ENCODE measurements at regions not wholly inside any gene's neighbourhood (a gene's known extent, or its start where the extent isn't known, plus 50 kb on each side); places are given as distances from the start of the nearest gene placed in this dataset.

DNA sequence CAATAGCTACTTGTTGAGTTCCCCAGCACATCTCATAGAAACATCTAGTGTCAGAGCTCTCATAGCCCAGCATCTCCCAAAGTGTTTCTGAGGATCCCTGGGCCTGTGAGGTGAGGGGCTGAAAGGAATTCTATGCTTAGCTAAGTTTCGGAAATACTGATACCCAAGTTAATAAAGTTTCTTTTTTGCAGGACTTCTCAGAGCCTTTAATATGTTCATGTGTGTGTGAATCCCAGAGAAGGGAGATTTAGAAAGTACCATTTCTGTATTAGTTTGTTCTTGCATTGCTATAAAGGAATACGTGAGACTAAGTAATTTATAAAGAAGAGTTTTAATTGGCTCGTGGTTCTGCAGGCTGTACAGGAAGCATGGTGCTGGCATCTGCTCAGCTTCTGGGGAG is 211.2 kb downstream of the TSN start:
- no peak for DNase-seq (ENCODE audit: low spot score)

DNA sequence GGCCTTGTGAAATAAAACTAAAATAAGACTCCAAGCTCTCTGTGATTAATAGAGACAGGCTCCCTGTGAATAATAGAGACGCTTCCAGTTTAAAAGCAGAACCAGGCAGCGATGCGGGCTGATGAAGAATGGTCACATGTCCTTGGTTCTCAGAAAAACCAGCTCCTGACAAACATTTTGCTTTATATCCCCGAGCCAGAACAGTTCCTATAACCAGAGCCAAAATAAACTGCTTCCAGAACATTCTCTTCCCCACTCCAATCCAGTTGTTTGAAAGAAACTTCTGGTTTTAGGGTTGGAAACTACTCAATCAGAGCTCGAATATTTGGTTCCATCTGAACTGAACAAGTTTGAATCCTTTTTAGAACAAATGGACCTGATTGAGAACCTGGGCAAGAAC is 213.7 kb downstream of the TSN start:
- DNase-seq (ENCODE audit: low spot score), result no peak

DNA sequence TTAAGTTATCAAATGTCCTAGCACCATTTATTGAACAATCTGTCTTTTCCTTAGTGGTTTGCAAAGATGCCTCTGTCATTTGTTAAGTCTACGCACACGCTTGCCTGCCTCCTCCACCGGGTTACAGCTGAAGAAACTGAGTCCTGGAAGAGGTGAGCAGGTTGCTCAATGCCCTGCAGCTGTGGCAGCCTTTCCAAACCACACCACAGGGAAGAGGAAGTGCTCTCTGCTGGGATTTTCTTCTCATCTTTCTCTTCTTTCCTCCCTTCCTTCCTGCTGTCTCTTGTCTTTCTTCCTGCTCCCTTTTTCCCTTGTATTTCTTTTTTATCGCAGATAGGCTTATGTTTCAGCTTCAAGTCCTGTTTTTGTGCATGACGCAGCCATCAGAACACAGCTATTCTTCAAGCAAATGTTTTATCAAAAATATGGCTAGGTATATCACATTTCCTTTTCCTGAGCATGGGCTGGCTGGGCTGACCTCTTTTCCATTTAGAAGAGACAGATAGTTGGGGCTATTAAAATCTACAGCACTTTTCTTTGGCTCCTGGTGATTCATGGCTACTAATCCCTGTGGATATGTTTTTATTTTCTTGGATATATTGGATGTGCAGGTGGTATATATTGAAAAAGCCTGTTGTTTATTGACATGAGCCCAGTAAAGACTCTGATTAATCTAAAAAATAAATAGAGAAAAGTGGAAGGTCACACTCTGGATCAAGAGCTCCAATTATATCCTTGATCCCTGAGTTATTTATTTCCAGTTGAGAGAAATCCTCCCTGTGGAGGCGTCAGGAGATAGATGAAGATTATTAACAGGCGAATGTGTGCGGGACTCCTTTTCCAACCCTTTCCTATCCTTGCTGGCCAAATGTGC is 214.6 kb downstream of the TSN start:
- no peak for DNase-seq (ENCODE audit: low spot score)

DNA sequence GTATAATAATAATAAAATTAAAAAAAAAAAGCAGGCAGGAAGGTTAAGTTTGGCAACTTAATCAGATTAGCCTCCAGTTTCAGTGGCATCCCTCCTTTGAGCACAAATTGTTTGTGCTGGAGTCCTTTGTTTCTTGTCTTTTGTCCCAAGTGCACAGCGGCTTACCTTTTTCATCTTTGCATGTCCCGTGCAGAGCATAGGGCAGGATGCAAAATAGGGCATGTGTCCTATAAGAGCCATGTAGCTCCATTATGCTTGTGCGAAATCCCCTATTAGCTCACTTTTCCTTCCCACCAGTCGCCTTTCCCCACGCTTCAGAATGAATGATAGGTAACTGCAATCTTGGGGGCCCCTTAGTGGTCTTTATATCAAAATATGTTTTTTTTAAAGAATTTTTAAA is 216.8 kb downstream of the TSN start:
- DNase-seq (ENCODE audit: low spot score), result no peak

DNA sequence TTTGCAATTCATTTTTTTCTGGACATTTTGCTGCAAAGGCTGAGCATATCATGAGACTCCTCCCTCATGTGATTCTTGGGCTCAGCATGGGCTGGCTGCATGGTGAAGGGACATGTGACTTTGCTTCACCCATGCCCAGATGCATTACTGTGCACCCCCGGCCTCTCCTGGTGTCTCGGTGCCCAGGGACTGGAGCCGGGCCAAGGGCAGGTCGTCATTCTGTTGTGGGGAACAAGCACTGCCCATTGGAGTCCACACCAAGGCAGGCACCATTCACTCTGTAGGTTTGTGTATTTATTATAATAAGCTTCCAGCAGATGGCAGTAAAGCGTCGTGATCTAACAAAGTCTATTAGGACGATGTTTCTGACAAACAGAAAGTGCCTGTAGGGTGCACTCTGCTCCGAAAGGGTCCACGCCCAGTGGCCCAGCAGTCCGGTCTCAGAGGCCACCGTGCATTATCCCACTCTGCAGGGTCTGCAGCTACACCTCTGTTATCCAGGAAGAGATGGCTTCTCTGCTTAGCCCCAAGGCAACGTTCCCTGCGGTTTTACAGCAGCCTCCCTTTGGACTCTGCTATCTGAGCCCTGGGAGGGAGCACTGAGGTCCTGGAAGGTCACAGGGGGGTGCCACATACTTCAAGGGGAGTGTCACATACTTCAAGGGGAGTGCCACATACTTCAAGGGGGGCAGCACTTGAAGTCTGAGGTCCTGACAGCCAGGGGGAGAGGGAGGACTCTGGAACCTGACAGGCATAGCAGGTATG is 219.6 kb downstream of the TSN start:
- peak; percentile 85 for DNase-seq (ENCODE audit: low spot score)

DNA sequence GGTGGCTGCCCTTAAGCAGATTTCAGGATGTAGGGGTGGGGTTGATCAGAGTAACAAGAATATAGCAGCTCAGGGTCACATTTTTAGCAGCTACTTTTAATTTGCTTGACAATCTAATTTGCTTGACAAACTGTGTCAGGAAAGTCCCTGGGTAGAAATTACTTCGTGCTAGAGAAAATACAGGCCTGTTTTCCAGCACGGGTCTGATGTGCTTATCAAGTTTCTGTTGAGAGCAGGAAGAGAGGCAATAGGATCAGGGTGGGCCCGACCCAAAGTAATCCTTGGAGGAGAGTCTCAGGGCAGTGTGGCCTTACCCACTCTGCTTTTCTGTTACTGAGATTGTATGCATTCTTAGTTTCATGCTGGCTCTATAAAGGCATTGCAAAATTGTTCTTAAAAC is 221.5 kb downstream of the TSN start:
- no peak for DNase-seq (ENCODE audit: low spot score)

DNA sequence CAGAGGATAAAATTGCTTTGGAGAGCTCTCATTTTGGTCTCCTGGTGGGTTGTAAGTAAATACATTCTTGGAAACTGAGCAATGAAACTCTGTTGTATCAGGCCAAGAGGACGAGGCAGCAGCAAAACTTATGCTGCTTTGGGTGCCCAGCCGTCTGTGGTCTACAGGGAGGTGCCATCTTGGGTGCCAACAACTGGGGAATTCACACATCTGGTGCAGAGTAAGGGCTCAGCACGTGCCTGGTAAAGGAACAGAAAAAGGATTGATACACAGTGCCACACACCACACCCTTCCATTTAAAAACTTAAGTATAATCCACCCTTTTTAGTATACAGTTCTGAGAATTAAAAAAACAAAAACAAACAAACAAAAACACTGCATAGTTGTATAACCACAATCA is 221.9 kb downstream of the TSN start:
- no peak for DNase-seq (ENCODE audit: low spot score)

DNA sequence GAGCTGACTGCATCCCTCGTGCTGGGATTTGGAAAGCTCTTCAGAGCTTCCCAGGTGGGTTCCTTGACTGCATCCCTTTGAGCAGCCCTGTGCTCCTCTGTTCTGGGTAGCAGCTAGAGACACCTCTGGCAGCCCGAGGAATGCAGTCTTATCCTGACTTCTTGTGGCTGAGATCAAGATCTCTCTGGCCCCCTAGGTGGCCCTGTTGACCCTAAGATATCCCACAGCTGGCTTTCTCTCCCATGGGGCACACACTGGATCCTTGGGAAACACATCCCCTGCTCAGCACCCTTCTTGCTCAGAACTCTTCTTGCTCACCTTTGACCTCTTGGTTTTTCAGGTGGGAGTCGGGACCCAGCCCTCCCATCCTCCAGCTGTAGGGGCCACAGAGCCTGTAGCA is 237.2 kb downstream of the TSN start:
- DNase-seq (ENCODE audit: low spot score), result no peak

DNA sequence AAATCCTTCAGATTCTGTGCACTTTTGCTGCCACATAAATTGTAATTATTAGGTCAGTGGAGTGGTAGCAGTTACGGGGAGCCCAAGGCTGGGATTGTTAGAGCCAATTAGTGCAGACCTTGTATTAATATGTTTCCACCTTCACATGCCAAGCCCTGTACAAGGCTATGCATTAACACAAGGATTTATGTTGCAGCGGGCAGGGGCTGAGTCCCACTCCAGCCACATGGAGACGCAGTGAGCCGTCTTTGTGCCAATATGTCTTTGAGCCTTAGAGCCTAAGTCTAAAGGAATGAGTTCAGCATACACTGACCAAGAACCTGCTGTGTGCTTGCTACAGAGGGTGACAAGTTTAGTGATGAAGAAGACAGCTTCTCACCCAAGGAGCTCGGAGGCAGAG is 238.2 kb downstream of the TSN start:
- DNase-seq (ENCODE audit: low spot score), result no peak

DNA sequence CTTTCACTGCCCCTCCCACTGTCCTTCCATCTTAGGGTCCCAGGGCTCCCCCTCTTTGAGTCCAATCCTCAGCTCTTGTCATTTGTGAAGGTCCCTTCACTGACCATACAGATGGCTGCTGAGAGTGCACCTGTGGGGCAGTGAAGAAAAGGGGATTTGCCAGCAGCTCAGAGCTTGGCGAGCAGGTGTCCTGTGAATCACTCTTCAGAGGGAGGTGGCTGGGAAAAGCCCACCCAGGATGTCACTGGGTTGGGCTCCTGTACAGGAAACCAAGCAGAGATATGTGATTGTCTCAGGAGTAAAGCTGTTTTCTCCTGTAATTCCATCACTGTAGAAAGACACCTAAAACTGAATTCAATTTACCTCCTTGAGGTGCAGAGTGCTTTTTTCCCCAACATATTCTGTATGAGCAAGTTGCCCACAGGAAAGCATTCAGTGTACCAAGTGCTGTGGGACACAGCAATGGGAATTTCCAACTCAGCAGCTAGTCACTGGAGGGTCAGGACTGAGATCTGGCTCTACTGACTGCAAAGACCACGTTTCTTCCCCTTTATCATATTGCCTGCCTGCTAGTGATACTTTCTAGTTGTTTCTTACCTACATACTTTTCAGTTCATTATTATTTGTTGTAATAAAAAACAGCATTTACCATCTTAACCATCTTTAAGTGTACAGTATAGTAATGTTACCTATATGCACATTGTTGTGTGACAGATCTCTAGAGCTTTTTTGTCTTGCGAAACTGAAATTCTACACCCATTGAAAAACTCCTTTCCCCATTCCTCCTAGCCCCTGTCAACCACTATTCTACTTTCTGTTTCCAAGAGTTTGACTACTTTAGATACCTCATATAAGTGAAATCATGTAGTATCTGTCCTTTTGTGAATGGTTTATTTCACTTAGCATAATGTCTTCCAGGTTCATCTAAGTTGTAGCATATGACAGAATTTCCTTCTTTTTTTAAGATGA is 239.1 kb downstream of the TSN start:
- no peak for DNase-seq (ENCODE audit: low spot score)

DNA sequence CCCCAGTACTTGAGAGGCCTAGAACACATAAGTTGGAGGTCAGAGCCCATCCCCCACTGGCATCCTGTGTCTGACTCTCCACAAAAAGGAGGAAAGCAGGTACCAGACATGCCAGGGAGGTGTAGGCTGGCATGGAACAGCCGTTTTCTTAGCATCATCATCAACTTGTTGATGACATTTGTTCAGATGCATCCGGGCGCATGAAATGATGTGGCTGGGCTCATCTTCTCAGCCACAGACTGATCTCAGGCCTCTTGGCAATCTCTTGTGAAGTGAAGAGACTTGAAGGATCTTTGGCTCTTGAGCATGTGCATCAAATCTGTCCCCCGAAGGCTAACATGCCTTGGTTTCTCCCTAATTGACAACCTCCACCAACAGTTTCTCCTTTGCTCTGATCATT is 243.3 kb downstream of the TSN start:
- DNase-seq (ENCODE audit: low spot score), result no peak

DNA sequence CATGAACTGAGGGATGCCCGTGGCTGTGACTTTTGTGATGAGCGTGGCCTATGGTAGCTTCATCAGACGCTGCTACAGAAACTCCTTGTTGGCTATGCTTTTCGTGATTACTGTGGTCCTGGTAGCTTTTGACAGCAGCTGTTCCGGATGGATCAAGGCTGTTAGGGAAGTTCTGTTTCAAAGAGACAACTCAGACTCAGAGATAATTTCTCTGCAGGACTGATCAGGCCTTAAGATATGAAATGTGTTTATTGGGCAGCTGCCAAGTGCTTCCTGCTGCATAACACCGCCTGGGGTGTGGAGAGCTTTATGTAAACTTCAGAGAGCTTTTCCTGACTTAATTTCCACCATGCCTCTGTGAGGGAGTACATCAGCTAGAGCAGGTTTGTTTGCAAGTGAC is 243.8 kb downstream of the TSN start:
- DNase-seq (ENCODE audit: low spot score), result no peak

DNA sequence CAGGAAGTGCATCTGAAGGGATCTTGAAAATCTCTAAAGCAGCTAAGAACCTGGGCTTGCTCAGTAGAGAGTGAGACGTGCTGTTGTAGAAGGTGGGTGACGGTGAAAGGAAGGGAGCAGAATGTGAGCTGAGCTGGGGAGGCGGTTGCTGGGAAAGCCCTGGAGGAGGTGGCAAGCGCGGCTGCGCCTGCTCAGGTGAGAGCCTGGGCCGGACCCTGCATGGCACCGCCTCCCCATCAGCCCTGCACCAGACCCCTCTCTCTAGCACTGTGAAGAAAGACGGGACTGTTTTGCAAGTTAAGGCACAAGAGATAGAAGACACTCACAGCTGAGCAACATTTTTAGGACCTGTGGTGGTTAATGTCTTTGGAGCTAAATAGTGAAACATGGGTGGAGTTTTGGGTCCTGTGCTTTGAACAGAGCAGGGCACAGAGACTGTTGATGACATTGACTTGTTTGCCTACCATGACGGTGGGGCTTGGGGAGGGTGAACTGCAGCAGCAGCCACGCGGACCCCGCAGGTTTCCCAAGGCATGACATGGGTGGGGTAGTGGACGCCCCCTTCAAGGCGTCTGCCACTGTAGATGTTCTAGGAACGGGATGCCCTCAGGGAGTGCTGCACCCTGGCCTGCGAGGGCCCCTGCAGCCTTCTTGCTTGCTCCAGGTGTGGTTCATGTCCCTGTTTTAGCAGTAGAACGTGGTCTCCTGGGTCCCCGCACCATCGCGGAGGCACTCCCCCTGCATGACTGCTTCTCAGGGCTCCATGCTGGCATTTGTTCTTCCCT is 245.3 kb downstream of the TSN start:
- DNase-seq (ENCODE audit: low spot score), result no peak

DNA sequence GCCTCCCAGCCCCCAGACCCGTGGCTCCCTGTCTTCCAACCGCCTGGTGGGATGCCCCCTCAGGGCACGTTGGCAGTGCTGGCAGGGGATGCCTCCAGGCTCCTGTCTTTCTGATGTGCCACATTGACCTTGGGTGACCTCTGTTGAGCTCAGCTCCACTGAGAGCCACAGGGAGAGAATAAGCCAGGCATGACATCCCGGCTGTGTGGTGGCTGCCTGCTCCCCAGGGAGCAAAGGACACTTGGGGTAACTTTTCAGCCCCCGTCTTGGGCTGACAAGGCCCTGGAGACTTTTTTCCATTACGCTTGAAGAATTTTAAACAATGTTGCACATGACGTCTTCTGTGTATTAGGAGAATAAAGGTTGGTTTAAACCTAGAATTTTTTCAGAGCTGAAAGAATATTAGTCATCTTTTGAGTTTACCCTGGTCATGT is 246.0 kb downstream of the TSN start:
- DNase-seq (ENCODE audit: low spot score), result no peak

DNA sequence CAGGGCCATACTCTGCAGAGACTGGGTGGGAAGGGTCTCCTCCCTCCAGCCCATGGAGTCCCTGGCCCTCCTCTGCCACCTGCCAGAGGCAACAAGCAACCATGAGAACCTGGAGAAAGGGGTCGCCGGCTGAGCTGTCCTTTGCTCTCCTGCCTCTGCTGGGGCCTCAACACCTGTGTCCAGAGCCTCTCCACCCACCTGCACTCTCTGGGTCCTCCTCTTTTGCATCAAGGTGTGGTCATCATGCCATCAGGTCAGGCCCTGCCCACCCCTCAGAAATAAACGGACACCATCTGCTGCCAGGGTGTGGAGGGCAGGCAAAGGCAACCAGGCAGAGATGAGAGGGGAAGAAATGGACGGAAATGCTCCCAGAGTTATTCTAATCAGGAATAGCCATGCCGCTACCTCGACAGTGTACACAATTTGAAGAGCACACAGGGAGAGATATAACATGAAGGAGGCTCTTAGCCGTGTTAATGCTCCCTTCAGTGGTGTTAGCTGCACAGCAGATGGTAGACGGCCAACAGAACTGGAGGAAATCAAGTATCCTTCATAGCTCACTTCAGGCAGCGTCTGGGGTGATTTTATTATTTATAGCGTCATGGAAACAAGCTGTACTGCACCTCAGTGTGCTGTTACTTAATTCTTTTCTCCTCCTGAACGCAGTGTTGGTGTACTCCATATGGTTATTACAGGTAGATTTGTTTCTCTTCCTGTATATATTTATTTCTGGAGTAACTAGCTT is 247.9 kb downstream of the TSN start:
- no peak for DNase-seq (ENCODE audit: low spot score)

DNA sequence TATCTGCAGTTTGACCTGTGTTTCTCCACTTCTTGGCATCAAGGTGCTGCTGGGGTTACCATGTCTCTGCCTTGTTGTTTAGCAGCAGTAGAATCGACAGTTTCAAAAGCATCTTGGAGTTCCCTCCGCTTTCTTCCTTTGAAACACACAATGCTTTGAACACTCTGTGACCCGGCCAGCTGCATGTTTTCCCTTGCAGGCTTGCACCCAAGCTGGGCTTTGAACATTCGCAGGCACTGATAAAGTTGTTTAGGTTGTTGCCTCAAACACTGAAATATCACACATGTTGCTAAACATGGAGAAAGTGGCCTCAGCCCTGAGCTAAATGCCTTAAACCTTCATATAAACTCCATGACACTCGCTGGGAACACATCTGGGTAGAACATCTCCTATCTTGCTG is 251.7 kb downstream of the TSN start:
- no peak for DNase-seq (ENCODE audit: low spot score)

DNA sequence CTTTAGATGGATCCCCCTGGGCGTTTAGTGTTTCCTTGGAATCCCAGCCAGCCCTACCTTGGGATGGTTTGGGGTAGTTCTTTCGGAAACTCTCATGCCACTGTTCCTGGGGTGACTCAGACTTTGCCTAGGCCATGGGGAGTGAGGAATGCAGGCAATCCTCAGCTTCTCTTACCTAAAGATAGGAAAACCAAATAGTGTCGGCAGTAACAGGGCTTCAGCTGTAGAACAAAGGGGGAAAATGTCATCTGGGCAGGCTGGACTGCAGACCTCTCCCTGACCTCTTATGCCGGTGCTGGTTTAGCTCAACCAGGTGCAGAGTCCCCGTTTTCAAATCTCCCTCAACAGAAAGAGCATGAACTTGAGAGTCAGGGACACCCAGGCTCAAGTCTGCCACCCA is 252.1 kb downstream of the TSN start:
- DNase-seq (ENCODE audit: low spot score), result no peak

DNA sequence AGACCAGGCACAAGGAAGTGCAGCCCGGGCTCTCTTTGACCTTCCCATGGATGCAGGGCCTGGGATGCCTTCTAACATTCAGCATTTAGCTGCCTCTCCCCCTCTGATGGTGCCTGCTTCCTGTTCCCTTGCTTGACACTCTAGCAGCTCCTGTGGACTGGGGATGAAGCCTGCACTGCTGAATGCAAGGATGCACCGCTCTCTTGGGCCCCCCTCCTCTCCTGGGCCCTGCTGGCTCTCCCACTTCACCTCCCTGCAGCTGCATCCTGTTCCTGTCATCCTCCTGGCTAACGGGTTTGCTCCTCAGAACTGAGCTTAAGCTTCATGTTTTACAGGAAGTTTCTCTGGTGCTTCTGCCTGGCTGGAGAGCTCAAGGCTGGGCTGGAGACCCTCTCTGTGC is 254.1 kb downstream of the TSN start:
- no peak for DNase-seq (ENCODE audit: low spot score)

DNA sequence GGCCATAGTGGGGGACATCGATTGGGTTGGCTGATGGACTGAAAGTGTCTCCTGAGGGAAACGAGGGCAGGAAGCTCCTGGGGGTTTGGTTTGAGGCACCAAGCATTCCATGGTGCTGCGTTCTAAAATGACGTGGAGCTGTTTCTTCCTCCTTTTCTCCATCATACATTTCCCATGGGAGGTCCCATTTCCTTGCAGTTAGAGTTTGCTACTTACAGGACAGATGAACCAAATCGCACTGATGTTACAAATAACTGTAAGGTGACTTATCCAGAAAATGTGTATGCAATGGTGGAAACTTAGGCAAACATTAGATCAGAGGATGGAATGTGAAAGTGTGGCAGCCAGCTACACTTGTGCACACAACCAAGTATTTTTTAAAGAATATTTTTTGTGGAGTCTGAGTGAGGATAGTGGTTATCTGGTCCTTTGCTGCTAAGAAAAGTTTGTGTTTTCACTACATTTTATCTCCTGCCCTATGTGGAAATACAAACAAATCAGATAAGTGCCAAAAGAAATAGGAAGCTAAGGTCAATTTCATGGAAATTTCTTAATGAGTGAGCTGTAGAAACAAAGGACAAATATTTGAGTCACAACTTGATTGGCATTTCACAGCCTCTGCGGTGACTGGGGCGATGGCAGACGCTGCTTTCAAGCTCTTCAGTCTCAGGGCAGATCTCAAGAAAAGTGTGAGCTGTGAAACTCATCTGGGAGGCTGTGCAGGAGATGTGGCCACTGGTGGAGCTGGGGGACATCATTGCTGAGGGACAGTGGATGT is 256.2 kb downstream of the TSN start:
- no peak for DNase-seq (ENCODE audit: low spot score)

DNA sequence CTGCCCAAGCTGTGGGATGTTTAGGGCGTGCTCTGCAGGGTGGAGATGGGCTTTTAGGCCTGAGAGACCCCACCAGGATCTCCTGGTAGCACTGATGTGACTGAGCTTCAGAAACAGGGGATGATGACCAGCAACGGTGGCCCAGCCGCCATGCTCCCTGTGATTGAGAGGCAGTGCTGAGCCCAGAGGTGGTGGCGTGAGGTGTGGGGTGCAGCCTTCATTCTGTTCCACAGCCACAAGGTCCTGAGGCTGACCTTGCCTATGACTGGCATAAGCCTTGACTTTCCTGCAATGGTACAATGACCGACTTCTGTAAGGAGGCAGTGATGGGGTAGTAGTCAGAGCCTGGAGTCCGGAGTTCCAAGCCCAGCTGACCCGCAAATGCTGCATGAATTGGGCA is 263.3 kb downstream of the TSN start:
- no peak for DNase-seq (ENCODE audit: low spot score)
